ENCODE measurements at regions not wholly inside any gene's neighbourhood (a gene's known extent, or its start where the extent isn't known, plus 50 kb on each side); places are given as distances from the start of the nearest gene placed in this dataset.

- no peak for TF ChIP-seq SUZ12 (IDR thresholded peaks at IDR 0.05; ENCODE audit: extremely low read depth, insufficient read depth, insufficient read length)
- TF ChIP-seq ZNF274 (IDR thresholded peaks at IDR 0.05; ENCODE audit: low read depth, low read length) = no peak
These were observed 429.7 kb downstream of the C12orf50 start for GRCh38 chr12:87599459-87599858.
